HG03280 (cell line): ENCODE measurements at regions not wholly inside any gene's neighbourhood (a gene's known extent, or its start where the extent isn't known, plus 50 kb on each side); places are given as distances from the start of the nearest gene placed in this dataset.
"Not testable (repeated sequence)": the region's sequence is repeated elsewhere in the genome, so short reads cannot be mapped to it uniquely, and the experiment has no call there.

Experiments used
- ATAC-seq: cut with Tn5 transposase; IDR thresholded peaks from one replicate; pipeline ENCODE4 v1.9.1; 2021; ENCODE audit warnings: mild to moderate bottlenecking, moderate library complexity; ENCODE audit not compliant: unreplicated experiment

GRCh38 chr5:100641833-100642232 is 106.7 kb downstream of the FAM174A start:
- no peak for ATAC-seq

- no peak for ATAC-seq
Observed at GRCh38 chr5:100643473-100643872, 108.3 kb downstream of the FAM174A start.

- ATAC-seq = no peak
Observed at GRCh38 chr5:100644185-100644584, 109.0 kb downstream of the FAM174A start.

GRCh38 chr5:100644776-100645175 is 109.6 kb downstream of the FAM174A start:
- ATAC-seq = no peak

GRCh38 chr5:100646011-100646410 is 110.8 kb downstream of the FAM174A start:
- ATAC-seq = no peak

GRCh38 chr5:100646691-100647090 is 111.5 kb downstream of the FAM174A start:
- ATAC-seq = no peak

GRCh38 chr5:100647461-100648230 is 112.5 kb downstream of the FAM174A start:
- ATAC-seq = no peak

- ATAC-seq = no peak
Observed at GRCh38 chr5:100654895-100655294, 119.7 kb downstream of the FAM174A start.

GRCh38 chr5:100656771-100657170 is 121.6 kb downstream of the FAM174A start:
- ATAC-seq = not testable (repeated sequence)

- no peak for ATAC-seq
Observed at GRCh38 chr5:100659080-100659795, 124.1 kb downstream of the FAM174A start.

- no peak for ATAC-seq
Observed at GRCh38 chr5:100664140-100664539, 129.0 kb downstream of the FAM174A start.

- ATAC-seq = no peak
Observed at GRCh38 chr5:100667161-100667630, 132.0 kb downstream of the FAM174A start.

GRCh38 chr5:100668511-100668910 is 133.3 kb downstream of the FAM174A start:
- ATAC-seq = no peak

- no peak for ATAC-seq
Observed at GRCh38 chr5:100676817-100677631, 141.8 kb downstream of the FAM174A start.

GRCh38 chr5:100682625-100683024 is 147.5 kb downstream of the FAM174A start:
- no peak for ATAC-seq

- ATAC-seq = no peak
Observed at GRCh38 chr5:100683881-100684280, 148.7 kb downstream of the FAM174A start.

- not testable (repeated sequence) for ATAC-seq
Observed at GRCh38 chr5:100685122-100685521, 149.9 kb downstream of the FAM174A start.

GRCh38 chr5:100688834-100689233 is 153.7 kb downstream of the FAM174A start:
- not testable (repeated sequence) for ATAC-seq

GRCh38 chr5:100690036-100690560 is 154.9 kb downstream of the FAM174A start:
- ATAC-seq = no peak

- no peak for ATAC-seq
Observed at GRCh38 chr5:100691085-100691484, 155.9 kb downstream of the FAM174A start.

- ATAC-seq = no peak
Observed at GRCh38 chr5:100691548-100691947, 156.4 kb downstream of the FAM174A start.
